GM18502 (cell line): ENCODE measurements at regions not wholly inside any gene's neighbourhood (a gene's known extent, or its start where the extent isn't known, plus 50 kb on each side); places are given as distances from the start of the nearest gene placed in this dataset.

ENCODE experiments used
- ATAC-seq: cut with Tn5 transposase; IDR thresholded peaks from one replicate; pipeline ENCODE4 v1.9.1; 2021; ENCODE audit warnings: mild to moderate bottlenecking; ENCODE audit not compliant: unreplicated experiment, poor library complexity

GRCh38 chr11:123378096-123378495, 52.0 kb upstream of the GRAMD1B start:
- no peak for ATAC-seq

- ATAC-seq: no peak
Measured at GRCh38 chr11:123377355-123377754, 52.7 kb upstream of the GRAMD1B start.

GRCh38 chr11:123375832-123376231, 54.2 kb upstream of the GRAMD1B start:
- ATAC-seq: no peak

- no peak for ATAC-seq
Measured at GRCh38 chr11:123374622-123374968, 55.5 kb upstream of the GRAMD1B start.

- no peak for ATAC-seq
Measured at GRCh38 chr11:123373754-123374621, 56.1 kb upstream of the GRAMD1B start.

GRCh38 chr11:123371506-123372297, 58.4 kb upstream of the GRAMD1B start:
- ATAC-seq: no peak

- ATAC-seq: no peak
Measured at GRCh38 chr11:123366924-123367323, 63.1 kb upstream of the GRAMD1B start.

GRCh38 chr11:123365955-123366354, 64.1 kb upstream of the GRAMD1B start:
- no peak for ATAC-seq

GRCh38 chr11:123364080-123364479, 66.0 kb upstream of the GRAMD1B start:
- ATAC-seq: no peak

GRCh38 chr11:123363556-123363955, 66.5 kb upstream of the GRAMD1B start:
- no peak for ATAC-seq

GRCh38 chr11:123362941-123363340, 67.1 kb upstream of the GRAMD1B start:
- ATAC-seq: no peak

- ATAC-seq: no peak
Measured at GRCh38 chr11:123362186-123362585, 67.9 kb upstream of the GRAMD1B start.

GRCh38 chr11:123361110-123361509, 69.0 kb upstream of the GRAMD1B start:
- no peak for ATAC-seq

GRCh38 chr11:123360267-123360936, 69.7 kb upstream of the GRAMD1B start:
- ATAC-seq: no peak

GRCh38 chr11:123357990-123358827, 71.9 kb upstream of the GRAMD1B start:
- ATAC-seq: peak; percentile 76

- ATAC-seq: no peak
Measured at GRCh38 chr11:123357353-123357989, 72.6 kb upstream of the GRAMD1B start.

GRCh38 chr11:123356539-123356938, 73.5 kb upstream of the GRAMD1B start:
- ATAC-seq: no peak

- no peak for ATAC-seq
Measured at GRCh38 chr11:123354371-123354975, 75.6 kb upstream of the GRAMD1B start.

- no peak for ATAC-seq
Measured at GRCh38 chr11:123351375-123351774, 78.7 kb upstream of the GRAMD1B start.
